G401.6 (cell line): ENCODE measurements at regions not wholly inside any gene's neighbourhood (a gene's known extent, or its start where the extent isn't known, plus 50 kb on each side); places are given as distances from the start of the nearest gene placed in this dataset.

Source experiments
- FAIRE-seq: peaks from 2 replicates; lab custom pipeline; 2012; peaks lifted over from hg19 to GRCh38; lab: Jason Lieb, UNC

- no peak for FAIRE-seq
These were observed 62.7 kb downstream of the NPTX2 start for GRCh38 chr7:98679741-98680140.

- no peak for FAIRE-seq
These were observed 64.4 kb downstream of the NPTX2 start for GRCh38 chr7:98681511-98681910.

GRCh38 chr7:98681951-98682350 is 64.9 kb downstream of the NPTX2 start:
- no peak for FAIRE-seq

- FAIRE-seq: no peak
These were observed 66.4 kb downstream of the NPTX2 start for GRCh38 chr7:98683514-98683913.

- no peak for FAIRE-seq
These were observed 68.5 kb downstream of the NPTX2 start for GRCh38 chr7:98685541-98685940.

GRCh38 chr7:98686466-98687080 is 69.5 kb downstream of the NPTX2 start:
- no peak for FAIRE-seq

- FAIRE-seq: no peak
These were observed 70.1 kb downstream of the NPTX2 start for GRCh38 chr7:98687111-98687751.

GRCh38 chr7:98691619-98692018 is 74.5 kb downstream of the NPTX2 start:
- no peak for FAIRE-seq

- FAIRE-seq: no peak
These were observed 80.0 kb downstream of the NPTX2 start for GRCh38 chr7:98697083-98697482.

GRCh38 chr7:98697485-98698240 is 80.6 kb downstream of the NPTX2 start:
- FAIRE-seq: no peak

GRCh38 chr7:98698976-98699375 is 81.9 kb downstream of the NPTX2 start:
- FAIRE-seq: no peak

GRCh38 chr7:98700533-98700932 is 83.4 kb downstream of the NPTX2 start:
- FAIRE-seq: no peak

- FAIRE-seq: no peak
These were observed 84.3 kb downstream of the NPTX2 start for GRCh38 chr7:98701372-98701771.

GRCh38 chr7:98702021-98702420 is 84.9 kb downstream of the NPTX2 start:
- FAIRE-seq: no peak

GRCh38 chr7:98703916-98704315 is 86.8 kb downstream of the NPTX2 start:
- FAIRE-seq: no peak

GRCh38 chr7:98705626-98706025 is 88.5 kb downstream of the NPTX2 start:
- FAIRE-seq: no peak

GRCh38 chr7:98707076-98707475 is 90.0 kb downstream of the NPTX2 start:
- FAIRE-seq: no peak

- no peak for FAIRE-seq
These were observed 94.9 kb downstream of the NPTX2 start for GRCh38 chr7:98711945-98712344.

GRCh38 chr7:98713165-98713810 is 96.2 kb downstream of the NPTX2 start:
- no peak for FAIRE-seq

GRCh38 chr7:98719396-98719795 is 102.3 kb downstream of the NPTX2 start:
- no peak for FAIRE-seq

- no peak for FAIRE-seq
These were observed 105.3 kb downstream of the NPTX2 start for GRCh38 chr7:98722402-98722801.

- FAIRE-seq: no peak
These were observed 107.5 kb downstream of the NPTX2 start for GRCh38 chr7:98724591-98724990.

GRCh38 chr7:98727146-98727709 is 110.1 kb downstream of the NPTX2 start:
- no peak for FAIRE-seq
